Mesothelial cell of epicardium (in vitro differentiated cells): ENCODE measurements at regions not wholly inside any gene's neighbourhood (a gene's known extent, or its start where the extent isn't known, plus 50 kb on each side); places are given as distances from the start of the nearest gene placed in this dataset.

Source experiments
- DNase-seq, 2 experiments: peaks; one replicate each; pipeline ENCODE4 v3.0.0; 2021; ENCODE audit warnings: low spot score in 2 of 2; ENCODE audit not compliant: unreplicated experiment in 2 of 2
- H3K27ac Mint-ChIP-seq: 2 replicates; pipeline ENCODE4 v1.8.0; 2021; ENCODE audit warnings: mixed read lengths
- H3K27me3 Mint-ChIP-seq: 2 replicates; pipeline ENCODE4 v1.8.0; 2021; ENCODE audit warnings: low read depth, mixed read lengths
- H3K36me3 Mint-ChIP-seq: 2 replicates; pipeline ENCODE4 v1.8.0; 2021; ENCODE audit warnings: mixed read lengths
- H3K4me1 Mint-ChIP-seq: 2 replicates; pipeline ENCODE4 v1.8.0; 2021; ENCODE audit warnings: mixed read lengths
- H3K4me3 Mint-ChIP-seq: 2 replicates; pipeline ENCODE4 v1.8.0; 2021; ENCODE audit warnings: mild to moderate bottlenecking, moderate library complexity, mixed read lengths
- H3K9me3 Mint-ChIP-seq: 2 replicates; pipeline ENCODE4 v1.8.0; 2021; ENCODE audit warnings: mixed read lengths
- CTCF ChIP-seq: fragments of 200-600 bp; sonication (generic); IDR thresholded peaks from one replicate; pipeline ENCODE4 v1.5.0; 2021; ENCODE audit warnings: antibody characterized with exemption; ENCODE audit not compliant: unreplicated experiment

GRCh38 chr14:97155320-97155719, 358.1 kb downstream of the VRK1 start:
- H3K4me3 Mint-ChIP-seq: no peak overlapping the region
- no peak for TF ChIP-seq CTCF
- H3K9me3 Mint-ChIP-seq: peaks cover 15% of the 10 kb centered on the region

GRCh38 chr14:97155814-97156213, 358.6 kb downstream of the VRK1 start:
- peaks cover 47% of the 10 kb centered on the region for H3K27me3 Mint-ChIP-seq
- no peak for DNase-seq
- no peaks in the 10 kb centered on the region for H3K4me1 Mint-ChIP-seq
- no peak for TF ChIP-seq CTCF
- H3K27ac Mint-ChIP-seq: no peak overlapping the region
- H3K36me3 Mint-ChIP-seq: no peaks in the 10 kb centered on the region
- peaks cover 17% of the 10 kb centered on the region for H3K9me3 Mint-ChIP-seq
- no peak overlapping the region for H3K4me3 Mint-ChIP-seq

More at GRCh38 chr14:97155320-97155719, 358.1 kb downstream of the VRK1 start:
- no peaks in the 10 kb centered on the region for H3K36me3 Mint-ChIP-seq
- DNase-seq: no peak
- H3K4me1 Mint-ChIP-seq: no peaks in the 10 kb centered on the region
- H3K27ac Mint-ChIP-seq: no peak overlapping the region
- H3K27me3 Mint-ChIP-seq: peaks cover 51% of the 10 kb centered on the region

GRCh38 chr14:97156705-97157104, 359.5 kb downstream of the VRK1 start:
- H3K9me3 Mint-ChIP-seq: peaks cover 17% of the 10 kb centered on the region
- no peak for TF ChIP-seq CTCF
- H3K4me1 Mint-ChIP-seq: no peaks in the 10 kb centered on the region
- H3K27me3 Mint-ChIP-seq: peaks cover 45% of the 10 kb centered on the region
- H3K27ac Mint-ChIP-seq: no peak overlapping the region
- H3K36me3 Mint-ChIP-seq: no peaks in the 10 kb centered on the region
- H3K4me3 Mint-ChIP-seq: no peak overlapping the region
- DNase-seq: no peak

- peaks cover 17% of the 10 kb centered on the region for H3K9me3 Mint-ChIP-seq
Measured at GRCh38 chr14:97158102-97158501, 360.9 kb downstream of the VRK1 start.

GRCh38 chr14:97159124-97159523, 361.9 kb downstream of the VRK1 start:
- Mint-ChIP-seq H3K9me3 (peaks cover 17% of the 10 kb centered on the region), H3K36me3 (no peaks in the 10 kb centered on the region), H3K27ac (no peak overlapping the region), H3K27me3 (peaks cover 40% of the 10 kb centered on the region), H3K4me3 (no peak overlapping the region), H3K4me1 (no peaks in the 10 kb centered on the region)
- no peak for TF ChIP-seq CTCF
- DNase-seq: no peak

More at GRCh38 chr14:97158102-97158501, 360.9 kb downstream of the VRK1 start:
- Mint-ChIP-seq H3K27ac (no peak overlapping the region), H3K4me3 (no peak overlapping the region), H3K27me3 (peaks cover 46% of the 10 kb centered on the region), H3K36me3 (no peaks in the 10 kb centered on the region), H3K4me1 (no peaks in the 10 kb centered on the region)
- TF ChIP-seq CTCF: no peak
- no peak for DNase-seq

- H3K27me3 Mint-ChIP-seq: peaks cover 16% of the 10 kb centered on the region
- no peaks in the 10 kb centered on the region for H3K36me3 Mint-ChIP-seq
- no peaks in the 10 kb centered on the region for H3K4me1 Mint-ChIP-seq
- no peak overlapping the region for H3K4me3 Mint-ChIP-seq
- no peak overlapping the region for H3K27ac Mint-ChIP-seq
- no peak for TF ChIP-seq CTCF
- no peak for DNase-seq
- peaks cover 17% of the 10 kb centered on the region for H3K9me3 Mint-ChIP-seq
Measured at GRCh38 chr14:97162621-97163020, 365.4 kb downstream of the VRK1 start.
